LHCN-M2 (cell line): ENCODE measurements at regions not wholly inside any gene's neighbourhood (a gene's known extent, or its start where the extent isn't known, plus 50 kb on each side); places are given as distances from the start of the nearest gene placed in this dataset.
"Not testable (repeated sequence)": the region's sequence is repeated elsewhere in the genome, so short reads cannot be mapped to it uniquely, and the experiment has no call there.

Source experiments
- DNase-seq: peaks from one replicate; pipeline ENCODE4 v3.0.0-alpha.2; 2012; ENCODE audit warnings: low read depth

DNA sequence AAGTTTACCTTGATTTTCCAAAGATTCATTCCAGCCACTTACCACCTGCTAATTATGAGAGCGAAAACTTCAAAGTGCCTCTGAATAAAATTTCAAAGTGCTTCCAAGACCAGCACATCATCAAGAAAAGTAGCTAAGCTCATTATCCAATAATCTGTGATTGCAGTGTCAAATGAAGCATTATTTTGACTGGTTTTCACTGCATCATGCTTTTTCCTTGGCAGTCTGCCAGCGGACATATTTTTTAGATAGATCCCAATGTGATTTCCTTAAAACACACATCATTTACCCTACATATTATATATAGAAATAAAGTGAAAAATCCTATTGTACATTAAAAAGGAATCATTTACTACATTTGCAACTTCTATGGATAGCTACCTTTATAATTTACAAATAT lies 508.6 kb upstream of the FAM174A start:
- DNase-seq = no peak

DNA sequence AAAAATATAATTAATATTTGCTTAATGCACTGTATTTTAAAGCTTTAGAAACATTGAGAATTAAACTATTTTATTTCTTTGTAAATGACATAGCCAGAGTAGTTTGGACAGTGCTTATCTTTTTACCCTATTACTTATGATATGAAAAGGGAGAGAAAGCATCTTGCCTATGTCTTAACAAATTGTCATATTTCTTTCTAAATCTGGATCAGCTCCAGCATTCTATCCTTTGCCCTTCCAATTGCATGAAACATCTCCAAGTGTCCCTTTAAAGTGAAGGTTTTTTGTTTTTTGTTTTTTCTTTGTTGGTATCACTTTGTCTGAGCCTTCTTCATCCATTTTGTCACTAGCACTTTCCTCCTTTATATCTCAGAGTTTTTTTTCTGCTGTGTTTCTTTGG lies 511.6 kb upstream of the FAM174A start:
- no peak for DNase-seq

DNA sequence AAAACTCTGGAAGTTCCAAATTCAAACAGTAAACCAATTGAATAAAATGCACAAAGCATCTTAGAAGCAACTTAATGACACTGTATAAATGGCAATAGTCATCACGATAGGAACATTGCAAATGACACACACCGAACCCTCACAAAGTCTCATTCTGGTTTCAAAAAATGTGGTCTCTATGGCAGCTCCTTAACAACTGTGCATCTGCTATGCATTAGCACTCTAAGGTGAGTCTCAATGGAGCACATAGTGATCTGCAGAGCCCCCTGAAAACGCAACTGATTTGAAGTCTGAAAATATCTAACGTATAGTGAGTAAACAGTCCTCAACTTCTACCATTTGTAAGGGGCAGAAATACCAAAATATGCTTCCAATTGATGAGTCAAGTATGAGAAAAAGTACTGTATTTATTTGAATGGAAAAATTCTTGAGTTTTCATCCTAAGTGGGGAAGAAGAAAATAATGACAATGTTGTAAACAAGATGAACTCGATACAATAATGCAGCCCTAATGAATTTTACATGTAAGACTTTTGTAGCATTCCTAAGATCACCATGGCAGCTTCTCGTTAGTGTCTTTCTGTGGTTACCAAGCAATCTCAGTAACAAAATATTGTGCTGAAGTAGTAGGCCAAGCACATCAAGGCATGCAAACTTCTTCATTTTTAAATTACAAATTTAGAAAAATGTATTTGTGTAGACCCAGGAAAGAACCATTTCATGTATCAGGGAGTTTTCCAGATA lies 517.5 kb upstream of the FAM174A start:
- DNase-seq = no peak

GRCh38 chr5:100013305-100013704 lies 521.9 kb upstream of the FAM174A start:
- not testable (repeated sequence) for DNase-seq

DNA sequence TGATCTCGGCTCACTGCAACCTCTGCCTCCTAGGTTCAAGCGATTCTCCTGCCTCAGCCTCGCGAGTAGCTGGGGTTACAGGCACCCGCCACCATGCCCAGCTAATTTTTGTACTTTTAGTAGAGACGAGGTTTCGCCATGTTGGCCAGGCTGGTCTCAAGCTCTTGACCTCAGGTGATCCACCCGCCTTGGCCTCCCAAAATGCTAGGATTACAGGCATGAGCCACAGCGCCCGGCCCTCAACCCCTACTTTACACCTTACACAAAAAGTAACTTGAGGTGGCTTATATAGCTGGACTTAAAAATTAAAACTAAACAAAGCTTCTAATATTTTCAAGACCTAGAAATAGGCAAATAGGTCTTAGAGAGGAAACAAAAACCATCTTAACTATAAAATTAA lies 524.0 kb upstream of the FAM174A start:
- not testable (repeated sequence) for DNase-seq

- no peak for DNase-seq
These were observed 530.2 kb upstream of the FAM174A start for GRCh38 chr5:100004969-100005368.

DNA sequence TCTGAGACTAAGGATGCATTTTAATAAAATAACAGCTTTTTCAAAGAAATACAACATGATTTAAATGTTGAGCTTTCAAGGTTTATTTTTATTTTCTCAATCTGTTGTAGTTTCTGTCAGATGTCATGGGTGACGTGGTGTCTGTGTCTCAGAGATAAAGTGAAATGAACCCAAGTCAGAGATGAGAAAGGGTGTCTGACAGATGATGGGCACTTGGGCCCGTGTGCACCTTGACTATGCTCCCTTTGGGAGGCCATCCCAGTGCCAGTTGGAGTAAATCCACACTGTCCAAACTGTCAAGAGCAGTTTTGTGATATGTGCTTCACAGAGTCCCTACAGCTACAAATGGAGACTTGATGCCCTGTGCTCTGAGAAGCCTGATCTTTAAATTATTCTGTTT lies 536.9 kb upstream of the FAM174A start:
- no peak for DNase-seq

DNA sequence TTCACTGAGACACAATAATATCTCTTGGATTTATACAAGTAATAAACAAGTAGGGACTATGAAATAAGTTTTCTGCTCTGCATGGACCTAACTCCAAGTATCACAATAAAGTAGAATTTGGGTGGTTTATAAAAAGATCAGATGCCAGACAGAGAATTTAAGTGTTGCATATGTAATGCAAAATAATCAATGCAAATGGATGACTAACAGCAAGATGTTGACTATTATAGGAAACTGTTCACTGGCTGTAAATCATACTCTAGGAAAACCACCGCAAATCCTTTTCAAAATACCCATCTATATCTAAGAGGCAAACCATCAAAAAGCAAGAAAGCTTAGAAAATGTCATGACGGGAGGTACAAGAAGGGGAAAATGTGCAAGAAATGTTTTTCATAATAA lies 539.8 kb upstream of the FAM174A start:
- no peak for DNase-seq

DNA sequence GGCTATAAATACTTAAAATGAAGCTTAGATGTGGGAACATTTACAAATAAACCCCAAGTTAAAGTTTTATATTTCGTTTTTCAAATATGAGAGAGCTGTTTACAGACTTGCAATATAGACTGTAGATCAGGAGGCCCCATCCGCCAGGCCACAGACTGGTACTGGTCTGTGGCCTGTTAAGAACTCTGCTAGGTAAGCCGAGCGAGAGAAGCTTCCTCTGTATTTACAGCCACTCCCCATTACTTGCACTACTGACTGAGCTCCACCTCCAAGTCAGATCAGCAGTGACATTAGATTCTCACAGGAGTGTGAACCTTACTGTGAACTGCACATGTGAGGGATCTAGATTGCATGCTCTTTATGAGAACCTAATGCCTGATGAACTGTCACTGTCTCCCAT lies 561.4 kb upstream of the FAM174A start:
- DNase-seq = no peak

- no peak for DNase-seq
These were observed 579.2 kb upstream of the FAM174A start for GRCh38 chr5:99955962-99956361.

DNA sequence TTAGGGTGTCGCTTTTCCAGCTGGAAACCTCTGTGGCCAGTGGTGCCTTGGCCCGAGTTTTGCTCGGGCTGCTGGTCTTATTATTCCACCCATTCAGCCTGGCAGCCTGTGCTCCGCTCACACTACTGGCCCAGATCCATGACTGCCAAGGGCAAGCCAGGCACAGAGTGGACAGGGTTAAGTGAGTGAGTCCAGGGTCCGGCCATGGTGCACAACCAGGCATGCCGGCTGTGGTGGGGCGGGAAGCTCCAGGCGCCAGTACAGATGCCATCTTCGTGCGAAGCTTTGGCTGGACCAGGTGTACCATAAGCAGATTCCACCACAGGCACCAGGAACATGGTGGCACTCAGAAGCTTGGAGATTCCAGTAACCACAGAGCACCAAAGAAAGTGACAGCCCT lies 580.2 kb upstream of the FAM174A start:
- no peak for DNase-seq

- DNase-seq = no peak
These were observed 585.1 kb upstream of the FAM174A start for GRCh38 chr5:99949969-99950524.

DNA sequence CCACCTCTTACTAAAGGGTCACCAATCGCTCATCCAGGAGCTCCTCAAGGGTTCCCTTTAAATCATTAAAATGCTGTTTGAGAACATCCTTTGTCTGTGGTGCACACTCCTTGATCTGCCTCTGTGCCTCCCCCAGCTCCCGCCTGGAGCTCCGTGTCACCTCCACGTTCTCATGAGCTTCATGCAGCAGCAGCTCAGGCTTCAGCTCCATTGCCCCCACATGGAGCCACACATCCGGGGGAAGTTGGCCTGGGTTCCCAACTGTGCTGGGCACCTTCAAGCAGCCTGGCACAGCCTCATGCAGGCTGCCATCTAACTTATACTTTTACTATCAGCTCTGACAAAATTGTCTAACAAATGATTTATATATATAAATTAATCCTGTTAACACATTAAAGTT lies 585.8 kb upstream of the FAM174A start:
- no peak for DNase-seq

GRCh38 chr5:99948850-99949249 lies 586.3 kb upstream of the FAM174A start:
- no peak for DNase-seq

DNA sequence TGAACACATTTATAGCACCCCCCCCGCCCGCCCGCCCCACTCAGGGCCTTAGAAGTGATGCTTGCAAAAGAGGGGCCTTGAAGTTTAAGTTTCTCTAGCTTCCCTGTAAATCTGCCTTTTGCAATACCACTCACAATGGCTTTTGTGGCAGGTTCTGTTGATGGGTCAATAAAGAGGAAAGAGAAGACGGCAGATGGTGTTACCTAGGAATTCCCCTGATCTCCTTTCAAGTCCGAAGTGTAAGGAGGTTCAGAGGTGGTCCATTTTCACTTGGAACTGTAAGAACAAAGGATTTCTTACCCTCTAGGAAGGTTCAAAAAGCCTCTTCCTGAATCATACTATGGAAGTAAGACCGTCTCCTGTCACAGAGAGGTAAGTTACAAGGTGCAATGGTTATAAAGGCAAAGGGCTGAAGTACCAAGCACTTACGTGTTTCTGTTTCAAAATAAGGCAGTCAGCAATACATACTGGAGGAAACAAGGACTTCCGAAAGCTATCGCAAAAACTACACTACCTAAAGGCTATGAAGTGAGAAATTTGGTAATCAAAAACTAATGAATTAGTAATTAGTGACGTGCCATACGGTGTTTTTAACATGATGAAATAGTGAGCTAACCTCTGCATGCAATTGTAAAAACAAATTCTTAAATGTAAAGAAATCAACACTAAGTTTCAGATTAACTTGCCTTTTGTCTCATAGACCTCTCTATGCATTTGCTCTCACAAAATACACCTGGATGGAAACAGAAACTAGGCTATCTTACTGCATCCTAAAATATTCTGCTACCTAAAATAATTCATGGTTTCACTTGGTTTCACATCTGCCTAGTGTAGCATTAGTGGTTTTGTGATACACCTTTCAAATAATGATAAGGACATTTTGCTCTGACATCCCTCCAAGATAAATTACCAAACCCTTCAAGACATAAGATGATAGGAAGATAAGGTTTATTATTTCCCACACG lies 589.4 kb upstream of the FAM174A start:
- no peak for DNase-seq

GRCh38 chr5:99940540-99940939 lies 594.6 kb upstream of the FAM174A start:
- DNase-seq = no peak

GRCh38 chr5:99936911-99937310 lies 598.3 kb upstream of the FAM174A start:
- no peak for DNase-seq

DNA sequence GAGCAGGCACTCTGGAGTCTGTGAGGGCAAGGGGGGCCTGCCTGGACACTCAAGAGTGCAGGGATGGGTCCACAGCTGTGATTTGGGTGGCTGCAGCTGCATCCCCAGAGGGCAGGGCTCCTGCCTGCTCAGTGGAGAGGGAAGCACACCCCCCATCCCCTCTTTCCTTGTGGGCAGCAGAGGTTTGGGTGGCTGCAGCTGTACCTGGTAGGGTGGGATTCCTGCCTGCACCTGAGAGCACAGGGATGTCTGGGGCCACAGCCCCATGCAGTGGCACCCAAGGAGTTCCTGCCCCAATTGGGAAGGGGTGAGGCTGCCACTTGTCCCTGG lies 605.4 kb upstream of the FAM174A start:
- no peak for DNase-seq

- no peak for DNase-seq
These were observed 605.9 kb upstream of the FAM174A start for GRCh38 chr5:99929067-99929805.

- DNase-seq = no peak
These were observed 606.7 kb upstream of the FAM174A start for GRCh38 chr5:99928490-99928889.

GRCh38 chr5:99926463-99926862 lies 608.7 kb upstream of the FAM174A start:
- no peak for DNase-seq

DNA sequence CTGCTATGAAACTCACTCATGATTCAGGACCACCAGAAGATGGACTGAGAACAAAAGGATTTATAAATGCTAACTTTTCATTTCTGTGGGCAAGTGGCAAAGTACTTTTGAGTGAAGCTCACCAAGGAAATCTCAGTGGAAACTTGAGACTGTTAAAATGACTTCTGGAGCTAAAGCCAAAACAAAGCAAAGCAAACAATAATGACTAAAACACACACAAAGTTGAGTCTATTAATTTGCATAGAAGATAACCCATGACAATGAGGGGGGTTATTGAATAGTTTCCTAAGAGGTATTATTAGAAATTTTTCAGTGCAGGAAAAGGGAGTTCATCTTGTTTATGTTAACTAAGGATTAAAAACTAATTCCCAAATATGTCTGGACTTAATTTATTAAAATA lies 612.8 kb upstream of the FAM174A start:
- DNase-seq = no peak
